HFFc6 (cell line): ENCODE measurements at regions not wholly inside any gene's neighbourhood (a gene's known extent, or its start where the extent isn't known, plus 50 kb on each side); places are given as distances from the start of the nearest gene placed in this dataset.

ENCODE experiments used
- DNase-seq: peaks from one replicate; pipeline ENCODE4 v3.0.0-alpha.2; 2018
- H3K27ac Mint-ChIP-seq: 2 replicates; pipeline ENCODE4 v1.8.0; 2020; ENCODE audit warnings: mild to moderate bottlenecking, mixed read lengths
- H3K27me3 Mint-ChIP-seq: 2 replicates; pipeline ENCODE4 v1.8.0; 2021; ENCODE audit warnings: mild to moderate bottlenecking, moderate library complexity, mixed read lengths; ENCODE audit not compliant: insufficient read depth
- H3K36me3 Mint-ChIP-seq: 2 replicates; pipeline ENCODE4 v1.8.0; 2021; ENCODE audit warnings: low read depth, mixed read lengths
- H3K4me1 Mint-ChIP-seq: 2 replicates; pipeline ENCODE4 v1.8.0; 2020; ENCODE audit warnings: low read depth, mixed read lengths
- H3K4me3 Mint-ChIP-seq: 2 replicates; pipeline ENCODE4 v1.8.0; 2020; ENCODE audit warnings: mild to moderate bottlenecking, moderate library complexity, mixed read lengths
- H3K9me3 Mint-ChIP-seq: 2 replicates; pipeline ENCODE4 v1.8.0; 2020; ENCODE audit warnings: mild to moderate bottlenecking, mixed read lengths
- TF ChIP-seq, protein P1 (sequence below): fragments of 200-600 bp; sonication (generic); IDR thresholded peaks from 2 replicates; pipeline ENCODE4 v1.5.0; 2021; ENCODE audit warnings: antibody characterized with exemption, mild to moderate bottlenecking

DNA sequence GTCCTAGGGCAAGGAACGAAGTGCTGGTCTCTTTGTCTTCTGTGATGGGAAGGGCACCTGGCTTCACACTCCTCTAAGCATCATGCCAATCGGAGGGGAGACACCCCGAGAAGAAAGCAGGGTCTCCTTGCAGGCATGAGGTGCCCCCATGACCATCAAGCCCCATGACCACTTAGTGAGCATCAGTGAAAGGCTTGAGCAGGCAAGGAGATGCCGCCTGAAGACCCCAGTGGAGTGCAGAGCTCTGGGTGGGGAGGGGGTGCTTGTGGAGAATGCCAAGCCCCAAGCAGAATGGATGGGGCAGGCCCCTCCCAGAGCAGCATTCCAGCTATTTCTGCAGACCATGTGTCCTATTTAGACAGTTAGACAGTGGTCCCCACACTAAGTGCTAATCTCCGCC, 232.7 kb upstream of the TNRC6C start:
- TF ChIP-seq, protein P1, sequence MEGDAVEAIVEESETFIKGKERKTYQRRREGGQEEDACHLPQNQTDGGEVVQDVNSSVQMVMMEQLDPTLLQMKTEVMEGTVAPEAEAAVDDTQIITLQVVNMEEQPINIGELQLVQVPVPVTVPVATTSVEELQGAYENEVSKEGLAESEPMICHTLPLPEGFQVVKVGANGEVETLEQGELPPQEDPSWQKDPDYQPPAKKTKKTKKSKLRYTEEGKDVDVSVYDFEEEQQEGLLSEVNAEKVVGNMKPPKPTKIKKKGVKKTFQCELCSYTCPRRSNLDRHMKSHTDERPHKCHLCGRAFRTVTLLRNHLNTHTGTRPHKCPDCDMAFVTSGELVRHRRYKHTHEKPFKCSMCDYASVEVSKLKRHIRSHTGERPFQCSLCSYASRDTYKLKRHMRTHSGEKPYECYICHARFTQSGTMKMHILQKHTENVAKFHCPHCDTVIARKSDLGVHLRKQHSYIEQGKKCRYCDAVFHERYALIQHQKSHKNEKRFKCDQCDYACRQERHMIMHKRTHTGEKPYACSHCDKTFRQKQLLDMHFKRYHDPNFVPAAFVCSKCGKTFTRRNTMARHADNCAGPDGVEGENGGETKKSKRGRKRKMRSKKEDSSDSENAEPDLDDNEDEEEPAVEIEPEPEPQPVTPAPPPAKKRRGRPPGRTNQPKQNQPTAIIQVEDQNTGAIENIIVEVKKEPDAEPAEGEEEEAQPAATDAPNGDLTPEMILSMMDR: no peak
- Mint-ChIP-seq H3K4me1 (peaks cover 10% of the 10 kb centered on the region), H3K27me3 (peaks cover 35% of the 10 kb centered on the region), H3K9me3 (no peaks in the 10 kb centered on the region), H3K36me3 (no peaks in the 10 kb centered on the region), H3K4me3 (no peak overlapping the region), H3K27ac (no peak overlapping the region)
- DNase-seq: no peak

DNA sequence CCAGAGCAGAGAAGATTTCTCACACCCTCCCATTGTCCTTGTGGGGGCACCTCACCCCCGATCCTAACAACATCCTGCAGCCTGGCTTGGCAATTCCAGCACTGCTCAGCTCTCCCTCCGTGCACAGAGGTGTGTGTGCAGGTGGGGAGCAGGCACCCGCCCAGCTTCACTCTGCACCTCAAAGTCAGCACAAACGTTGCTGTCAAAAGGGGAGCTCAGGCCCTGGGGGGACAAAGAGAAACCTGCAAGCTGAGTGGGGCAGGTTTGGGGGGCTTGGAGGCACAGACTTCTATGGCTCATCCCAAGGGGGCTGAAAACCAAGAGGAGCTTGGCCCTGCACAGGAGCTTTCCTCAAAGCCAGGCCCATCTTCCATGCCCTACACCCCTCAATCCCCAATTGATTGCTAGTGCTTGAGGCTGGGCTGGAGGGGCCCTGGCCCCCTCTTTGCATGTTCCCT, 231.9 kb upstream of the TNRC6C start:
- Mint-ChIP-seq H3K27me3 (peaks cover 34% of the 10 kb centered on the region), H3K9me3 (no peaks in the 10 kb centered on the region), H3K27ac (no peak overlapping the region), H3K4me3 (no peak overlapping the region), H3K4me1 (peaks cover 10% of the 10 kb centered on the region), H3K36me3 (no peaks in the 10 kb centered on the region)
- TF ChIP-seq, protein P1: no peak
- DNase-seq: no peak

DNA sequence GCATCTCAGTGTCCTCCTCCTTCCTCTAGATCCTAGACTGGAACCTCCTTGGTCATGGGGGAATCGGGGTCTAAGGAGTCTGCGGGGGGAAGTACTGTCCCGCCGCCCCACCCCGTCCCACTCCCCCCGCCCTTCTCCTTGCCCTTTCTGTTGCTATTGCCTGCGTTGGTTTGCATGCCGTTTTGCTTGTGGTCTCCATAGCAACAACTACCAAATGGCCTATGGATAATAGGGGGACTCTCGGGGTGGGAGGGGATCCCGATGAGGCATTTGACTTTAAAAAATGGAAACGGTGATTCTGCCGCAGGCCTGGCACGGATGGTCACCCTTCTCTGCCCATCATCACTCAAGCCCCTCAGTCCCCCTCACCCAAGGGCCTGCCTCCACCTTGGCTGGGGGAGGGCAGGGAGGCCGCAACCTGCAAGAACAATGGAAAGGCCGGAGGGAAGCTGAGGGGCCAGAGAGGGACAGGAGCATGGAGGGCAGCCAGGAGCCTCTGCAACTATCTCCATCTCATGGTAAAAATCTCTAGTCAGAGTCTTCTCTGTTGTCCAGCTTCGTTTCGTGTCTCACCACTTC, 231.4 kb upstream of the TNRC6C start:
- no peaks in the 10 kb centered on the region for H3K36me3 Mint-ChIP-seq
- no peak for DNase-seq
- no peaks in the 10 kb centered on the region for H3K9me3 Mint-ChIP-seq
- no peak overlapping the region for H3K27ac Mint-ChIP-seq
- TF ChIP-seq, protein P1: no peak
- peaks cover 31% of the 10 kb centered on the region for H3K27me3 Mint-ChIP-seq
- H3K4me3 Mint-ChIP-seq: peak overlapping the region; percentile 27; the same call in 1 of the 2 replicates
- peaks cover 10% of the 10 kb centered on the region for H3K4me1 Mint-ChIP-seq

DNA sequence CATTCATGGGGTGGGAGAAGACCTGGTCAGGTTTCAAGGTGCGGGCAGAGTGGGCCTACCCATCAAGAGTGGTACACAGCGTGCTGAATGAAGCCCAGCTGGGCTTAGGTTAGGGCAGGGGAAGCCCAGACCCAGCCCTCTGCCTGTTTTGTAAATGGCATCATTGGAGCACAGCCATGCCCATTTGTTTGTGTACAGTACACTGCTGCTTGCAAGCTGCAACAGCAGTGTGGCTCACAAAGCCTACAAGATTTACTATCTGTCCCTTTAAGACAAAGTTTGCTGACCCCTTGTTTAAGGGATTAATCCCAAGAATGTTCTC, 230.1 kb upstream of the TNRC6C start:
- DNase-seq: no peak
- Mint-ChIP-seq H3K27ac (no peak overlapping the region), H3K4me1 (peaks cover 10% of the 10 kb centered on the region), H3K4me3 (no peak overlapping the region), H3K9me3 (peaks cover 9% of the 10 kb centered on the region; the same call in 1 of the 2 replicates), H3K36me3 (no peaks in the 10 kb centered on the region), H3K27me3 (peaks cover 29% of the 10 kb centered on the region)
- TF ChIP-seq, protein P1: no peak

DNA sequence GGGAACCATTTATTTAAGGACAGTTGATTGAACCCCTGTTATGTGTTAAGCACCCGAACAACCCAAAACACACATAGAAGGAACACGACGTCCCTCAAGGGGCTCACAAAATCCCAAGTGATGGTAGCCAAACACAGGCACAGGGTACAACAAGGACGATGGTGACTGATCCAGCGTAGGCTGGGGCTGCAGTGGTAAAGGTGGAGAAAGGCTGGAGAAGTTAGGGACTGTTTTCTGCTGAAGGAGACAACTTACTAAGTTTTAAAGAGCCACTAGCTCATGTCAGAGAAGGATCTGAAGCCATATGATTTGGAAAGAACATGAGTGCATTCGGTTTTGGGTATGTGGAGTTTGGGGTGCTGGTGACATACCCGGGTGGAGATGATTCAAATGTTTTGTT, 229.6 kb upstream of the TNRC6C start:
- Mint-ChIP-seq H3K9me3 (peaks cover 9% of the 10 kb centered on the region; the same call in 1 of the 2 replicates), H3K4me3 (no peak overlapping the region), H3K27ac (no peak overlapping the region), H3K4me1 (peaks cover 10% of the 10 kb centered on the region), H3K36me3 (no peaks in the 10 kb centered on the region), H3K27me3 (peaks cover 34% of the 10 kb centered on the region)
- DNase-seq: no peak
- TF ChIP-seq, protein P1: no peak

DNA sequence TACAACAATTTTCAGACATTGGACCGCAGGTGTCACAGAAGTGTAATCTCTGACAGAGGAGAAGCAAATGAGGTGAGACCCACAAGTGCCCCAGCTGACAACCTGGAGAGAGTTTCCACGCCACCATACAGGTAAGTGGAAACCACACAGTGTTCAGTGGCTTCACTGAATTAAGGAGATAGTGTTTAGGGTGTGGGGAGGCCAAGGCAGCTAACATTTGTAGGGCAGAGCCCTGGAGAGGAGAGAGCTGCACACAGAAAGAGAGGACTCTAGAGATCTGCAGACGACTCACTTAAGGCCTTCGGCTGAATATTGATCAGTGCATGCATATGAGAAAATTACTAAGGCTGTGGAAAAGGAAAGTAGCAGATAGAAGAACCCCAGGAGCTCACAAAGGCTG, 228.9 kb upstream of the TNRC6C start:
- Mint-ChIP-seq H3K36me3 (no peaks in the 10 kb centered on the region), H3K27me3 (peaks cover 33% of the 10 kb centered on the region), H3K9me3 (peaks cover 9% of the 10 kb centered on the region; the same call in 1 of the 2 replicates), H3K4me3 (no peak overlapping the region), H3K4me1 (peaks cover 10% of the 10 kb centered on the region), H3K27ac (no peak overlapping the region)
- DNase-seq: no peak
- TF ChIP-seq, protein P1: no peak
